ENCODE measurements at regions not wholly inside any gene's neighbourhood (a gene's known extent, or its start where the extent isn't known, plus 50 kb on each side); places are given as distances from the start of the nearest gene placed in this dataset.

DNA sequence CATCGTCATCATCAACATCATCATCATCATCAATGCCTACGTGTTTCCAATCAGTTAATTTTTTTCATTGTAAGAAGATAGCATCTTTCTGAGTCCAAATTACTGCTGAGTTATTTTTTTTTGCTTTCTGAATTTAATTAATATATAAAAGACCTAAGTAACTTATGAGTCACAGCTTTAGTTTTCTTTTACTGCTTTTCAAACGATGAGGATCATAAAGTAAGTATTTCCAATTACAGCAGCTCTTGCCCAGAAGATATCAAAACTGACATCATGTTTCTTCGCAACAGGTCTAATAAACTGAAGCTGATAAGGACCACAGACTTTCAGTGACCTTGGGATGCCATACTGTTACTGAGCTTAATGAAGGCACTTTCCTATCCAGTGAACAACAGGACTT, 442.2 kb downstream of the DSEL start:
- no peak for DNase-seq
- H3K27me3 ChIP-seq (ENCODE audit: control insufficient read depth, insufficient read depth, low read length), result no peaks in the 10 kb centered on the region
- H3K4me3 ChIP-seq (ENCODE audit: insufficient read depth, low read depth, low read length), result no peak overlapping the region
- no peaks in the 10 kb centered on the region for H3K36me3 ChIP-seq (replicated peaks; ENCODE audit: control insufficient read depth, insufficient read depth, low read length)

GRCh38 chr18:67072791-67073190, 443.7 kb downstream of the DSEL start:
- Histone ChIP-seq H3K4me3 (ENCODE audit: insufficient read depth, low read depth, low read length) (no peak overlapping the region), H3K36me3 (replicated peaks; ENCODE audit: control insufficient read depth, insufficient read depth, low read length) (no peaks in the 10 kb centered on the region), H3K27me3 (ENCODE audit: control insufficient read depth, insufficient read depth, low read length) (no peaks in the 10 kb centered on the region)
- no peak for DNase-seq

DNA sequence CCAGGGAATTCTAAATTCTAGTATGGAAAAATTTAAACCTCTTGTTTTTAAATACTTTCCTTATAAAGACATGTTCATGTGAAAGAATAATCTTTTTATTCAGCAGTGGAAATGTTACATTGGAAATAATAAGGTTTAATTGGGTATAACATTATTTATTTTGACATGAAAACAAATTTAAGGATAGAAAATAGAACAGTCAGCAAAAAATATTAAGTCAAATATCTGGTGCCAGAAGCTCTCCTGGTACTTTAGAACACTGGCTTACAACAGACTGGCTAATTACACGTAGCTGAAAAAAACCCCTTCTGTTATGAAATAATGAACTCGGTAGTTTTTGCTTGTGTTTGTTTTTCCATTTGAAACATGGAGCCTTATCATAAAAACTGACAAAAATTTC, 447.9 kb downstream of the DSEL start:
- Histone ChIP-seq H3K27me3 (ENCODE audit: control insufficient read depth, insufficient read depth, low read length) (no peaks in the 10 kb centered on the region), H3K36me3 (replicated peaks; ENCODE audit: control insufficient read depth, insufficient read depth, low read length) (no peaks in the 10 kb centered on the region), H3K4me3 (ENCODE audit: insufficient read depth, low read depth, low read length) (no peak overlapping the region)
- no peak for DNase-seq

- H3K27me3 ChIP-seq (ENCODE audit: control insufficient read depth, insufficient read depth, low read length), result no peaks in the 10 kb centered on the region
- H3K36me3 ChIP-seq (replicated peaks; ENCODE audit: control insufficient read depth, insufficient read depth, low read length), result no peaks in the 10 kb centered on the region
- no peak for DNase-seq
- no peak overlapping the region for H3K4me3 ChIP-seq (ENCODE audit: insufficient read depth, low read depth, low read length)
Measured at GRCh38 chr18:67047334-67047733, 443.4 kb upstream of the CDH19 start.

DNA sequence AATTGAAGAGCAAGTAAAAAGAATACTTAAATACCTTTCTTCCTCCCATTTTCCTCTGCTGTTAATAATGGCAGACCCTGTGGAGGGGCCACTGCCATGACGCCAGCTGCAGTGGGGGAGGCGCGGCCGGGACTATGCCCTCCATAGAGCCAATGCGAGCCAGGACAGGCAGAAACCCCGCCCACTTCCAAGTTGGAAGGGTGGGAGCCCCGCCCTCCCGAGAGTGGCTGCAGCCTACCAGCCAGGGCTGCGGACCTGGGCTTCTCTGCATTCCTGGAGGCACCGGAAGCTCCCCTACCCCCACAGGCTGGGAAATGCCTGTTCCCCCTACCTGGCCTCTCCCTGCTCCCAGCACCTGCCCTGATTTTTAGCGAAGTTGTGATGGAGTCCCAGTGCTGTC, 439.4 kb upstream of the CDH19 start:
- H3K27me3 ChIP-seq (ENCODE audit: control insufficient read depth, insufficient read depth, low read length), result no peaks in the 10 kb centered on the region
- DNase-seq, result peak; percentile 8
- H3K4me3 ChIP-seq (ENCODE audit: insufficient read depth, low read depth, low read length), result no peak overlapping the region
- no peaks in the 10 kb centered on the region for H3K36me3 ChIP-seq (replicated peaks; ENCODE audit: control insufficient read depth, insufficient read depth, low read length)

- H3K36me3 ChIP-seq (replicated peaks; ENCODE audit: control insufficient read depth, insufficient read depth, low read length), result no peaks in the 10 kb centered on the region
- no peaks in the 10 kb centered on the region for H3K27me3 ChIP-seq (ENCODE audit: control insufficient read depth, insufficient read depth, low read length)
- no peak overlapping the region for H3K4me3 ChIP-seq (ENCODE audit: insufficient read depth, low read depth, low read length)
- DNase-seq, result no peak
Measured at GRCh38 chr18:67041334-67041733, 437.4 kb upstream of the CDH19 start.

DNA sequence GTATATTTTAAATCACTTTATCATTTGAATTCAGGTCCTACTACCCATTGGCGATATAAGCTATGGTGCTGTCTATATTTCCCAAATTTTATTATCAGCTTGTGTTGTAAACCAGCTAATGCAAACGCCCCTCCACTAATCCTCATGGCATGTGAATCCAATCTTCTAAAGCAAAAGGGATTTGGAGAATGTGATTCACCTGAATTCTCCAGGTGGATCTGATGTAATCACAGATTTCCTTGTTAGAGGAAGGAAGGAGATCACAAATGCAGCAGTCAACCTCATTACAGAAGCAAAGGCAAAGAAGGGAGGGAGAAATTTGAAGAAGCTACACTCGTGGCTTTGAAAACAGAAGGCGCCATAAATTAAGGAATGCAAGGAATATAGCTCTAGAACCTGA, 431.1 kb upstream of the CDH19 start:
- no peaks in the 10 kb centered on the region for H3K27me3 ChIP-seq (ENCODE audit: control insufficient read depth, insufficient read depth, low read length)
- H3K36me3 ChIP-seq (replicated peaks; ENCODE audit: control insufficient read depth, insufficient read depth, low read length), result no peaks in the 10 kb centered on the region
- no peak overlapping the region for H3K4me3 ChIP-seq (ENCODE audit: insufficient read depth, low read depth, low read length)
- peak; percentile 15 for DNase-seq

DNA sequence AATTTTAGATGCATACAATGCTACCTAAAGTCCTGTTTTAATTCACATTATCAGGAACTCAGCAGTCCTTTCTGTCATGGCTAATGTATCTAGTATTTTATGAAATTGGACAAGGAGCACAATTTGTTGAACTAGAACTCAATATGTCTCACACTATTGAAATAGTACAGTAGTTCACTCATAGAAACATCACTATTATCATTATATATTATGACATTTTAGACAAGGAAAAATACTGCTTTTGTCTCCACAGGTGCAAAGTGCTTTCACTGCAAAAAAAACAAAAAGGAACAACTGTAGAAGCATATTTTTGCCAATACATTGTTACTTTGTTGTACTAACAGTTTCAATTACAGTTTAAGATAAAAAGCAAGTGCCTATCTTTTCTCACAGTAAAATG, 419.2 kb upstream of the CDH19 start:
- H3K27me3 ChIP-seq (ENCODE audit: control insufficient read depth, insufficient read depth, low read length), result no peaks in the 10 kb centered on the region
- DNase-seq, result no peak
- no peaks in the 10 kb centered on the region for H3K36me3 ChIP-seq (replicated peaks; ENCODE audit: control insufficient read depth, insufficient read depth, low read length)

GRCh38 chr18:67010919-67011318, 407.0 kb upstream of the CDH19 start:
- DNase-seq, result no peak
- no peak overlapping the region for H3K4me3 ChIP-seq (ENCODE audit: insufficient read depth, low read depth, low read length)
- no peaks in the 10 kb centered on the region for H3K36me3 ChIP-seq (replicated peaks; ENCODE audit: control insufficient read depth, insufficient read depth, low read length)
- no peaks in the 10 kb centered on the region for H3K27me3 ChIP-seq (ENCODE audit: control insufficient read depth, insufficient read depth, low read length)

More for the DNA sequence above, 419.2 kb upstream of the CDH19 start:
- H3K4me3 ChIP-seq (ENCODE audit: insufficient read depth, low read depth, low read length), result no peak overlapping the region

- DNase-seq, result no peak
- Histone ChIP-seq H3K4me3 (ENCODE audit: insufficient read depth, low read depth, low read length) (no peak overlapping the region), H3K27me3 (ENCODE audit: control insufficient read depth, insufficient read depth, low read length) (no peaks in the 10 kb centered on the region), H3K36me3 (replicated peaks; ENCODE audit: control insufficient read depth, insufficient read depth, low read length) (no peaks in the 10 kb centered on the region)
Measured at GRCh38 chr18:67007999-67008398, 404.1 kb upstream of the CDH19 start.

- no peaks in the 10 kb centered on the region for H3K27me3 ChIP-seq (ENCODE audit: control insufficient read depth, insufficient read depth, low read length)
- no peaks in the 10 kb centered on the region for H3K36me3 ChIP-seq (replicated peaks; ENCODE audit: control insufficient read depth, insufficient read depth, low read length)
- no peak overlapping the region for H3K4me3 ChIP-seq (ENCODE audit: insufficient read depth, low read depth, low read length)
- DNase-seq, result no peak
Measured at GRCh38 chr18:67007085-67007484, 403.2 kb upstream of the CDH19 start.

DNA sequence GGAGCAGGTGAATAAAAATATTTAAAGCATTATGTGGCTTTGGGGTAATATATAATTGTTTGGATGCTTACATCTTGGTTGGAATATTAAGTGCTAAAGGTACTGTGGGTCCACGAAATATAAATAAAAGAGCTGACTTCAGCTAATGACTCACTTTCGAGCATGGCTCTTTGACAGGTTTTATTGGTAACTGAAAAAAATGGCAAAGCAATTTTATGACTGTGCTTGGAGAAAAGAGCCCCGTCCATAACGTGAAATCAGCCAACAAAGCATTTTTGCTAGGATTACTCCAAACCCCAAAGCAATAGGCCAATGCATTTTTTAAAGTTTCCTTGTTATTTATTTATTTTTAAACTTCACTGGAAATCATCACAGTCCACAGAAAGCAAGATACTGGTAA, 397.2 kb upstream of the CDH19 start:
- H3K4me3 ChIP-seq (ENCODE audit: insufficient read depth, low read depth, low read length), result no peak overlapping the region
- H3K36me3 ChIP-seq (replicated peaks; ENCODE audit: control insufficient read depth, insufficient read depth, low read length), result no peaks in the 10 kb centered on the region
- no peaks in the 10 kb centered on the region for H3K27me3 ChIP-seq (ENCODE audit: control insufficient read depth, insufficient read depth, low read length)
- no peak for DNase-seq

GRCh38 chr18:66999003-66999402, 395.1 kb upstream of the CDH19 start:
- H3K4me3 ChIP-seq (ENCODE audit: insufficient read depth, low read depth, low read length), result no peak overlapping the region
- no peak for DNase-seq
- no peaks in the 10 kb centered on the region for H3K36me3 ChIP-seq (replicated peaks; ENCODE audit: control insufficient read depth, insufficient read depth, low read length)
- H3K27me3 ChIP-seq (ENCODE audit: control insufficient read depth, insufficient read depth, low read length), result no peaks in the 10 kb centered on the region

GRCh38 chr18:66995270-66995669, 391.4 kb upstream of the CDH19 start:
- H3K36me3 ChIP-seq (replicated peaks; ENCODE audit: control insufficient read depth, insufficient read depth, low read length), result no peaks in the 10 kb centered on the region
- H3K27me3 ChIP-seq (ENCODE audit: control insufficient read depth, insufficient read depth, low read length), result no peaks in the 10 kb centered on the region
- H3K4me3 ChIP-seq (ENCODE audit: insufficient read depth, low read depth, low read length), result no peak overlapping the region
- no peak for DNase-seq

GRCh38 chr18:66994790-66995189, 390.9 kb upstream of the CDH19 start:
- Histone ChIP-seq H3K36me3 (replicated peaks; ENCODE audit: control insufficient read depth, insufficient read depth, low read length) (no peaks in the 10 kb centered on the region), H3K27me3 (ENCODE audit: control insufficient read depth, insufficient read depth, low read length) (no peaks in the 10 kb centered on the region), H3K4me3 (ENCODE audit: insufficient read depth, low read depth, low read length) (no peak overlapping the region)
- DNase-seq, result no peak

GRCh38 chr18:66993492-66993891, 389.6 kb upstream of the CDH19 start:
- no peak overlapping the region for H3K4me3 ChIP-seq (ENCODE audit: insufficient read depth, low read depth, low read length)
- DNase-seq, result no peak
- no peaks in the 10 kb centered on the region for H3K36me3 ChIP-seq (replicated peaks; ENCODE audit: control insufficient read depth, insufficient read depth, low read length)
- no peaks in the 10 kb centered on the region for H3K27me3 ChIP-seq (ENCODE audit: control insufficient read depth, insufficient read depth, low read length)

Data from H7 (cell line).